ENCODE measurements at regions not wholly inside any gene's neighbourhood (a gene's known extent, or its start where the extent isn't known, plus 50 kb on each side); places are given as distances from the start of the nearest gene placed in this dataset.

- no peak for DNase-seq (ENCODE audit: low read depth in 2 of 2)
These were observed 91.7 kb upstream of the FUT8 start for GRCh38 chr14:65320661-65321308.

- DNase-seq (ENCODE audit: low read depth in 2 of 2) = no peak
These were observed 91.1 kb upstream of the FUT8 start for GRCh38 chr14:65321370-65321875.

- DNase-seq (ENCODE audit: low read depth in 2 of 2) = no peak
These were observed 83.0 kb upstream of the FUT8 start for GRCh38 chr14:65329481-65329880.

- DNase-seq (ENCODE audit: low read depth in 2 of 2) = no peak
These were observed 82.6 kb upstream of the FUT8 start for GRCh38 chr14:65329911-65330310.

GRCh38 chr14:65330416-65330815 lies 82.1 kb upstream of the FUT8 start:
- DNase-seq (ENCODE audit: low read depth in 2 of 2) = no peak

GRCh38 chr14:65331652-65332051 lies 80.9 kb upstream of the FUT8 start:
- DNase-seq (ENCODE audit: low read depth in 2 of 2) = no peak

GRCh38 chr14:65332141-65332871 lies 80.2 kb upstream of the FUT8 start:
- no peak for DNase-seq (ENCODE audit: low read depth in 2 of 2)

GRCh38 chr14:65333943-65334687 lies 78.4 kb upstream of the FUT8 start:
- no peak for DNase-seq (ENCODE audit: low read depth in 2 of 2)

- no peak for DNase-seq (ENCODE audit: low read depth in 2 of 2)
These were observed 77.6 kb upstream of the FUT8 start for GRCh38 chr14:65334765-65335410.

- no peak for DNase-seq (ENCODE audit: low read depth in 2 of 2)
These were observed 77.1 kb upstream of the FUT8 start for GRCh38 chr14:65335411-65335947.

- DNase-seq (ENCODE audit: low read depth in 2 of 2) = peak in 1 of 2 donors; percentile 4
These were observed 76.3 kb upstream of the FUT8 start for GRCh38 chr14:65336191-65336591.

- DNase-seq (ENCODE audit: low read depth in 2 of 2) = no peak
These were observed 72.7 kb upstream of the FUT8 start for GRCh38 chr14:65339866-65340265.

GRCh38 chr14:65344011-65344410 lies 68.5 kb upstream of the FUT8 start:
- DNase-seq (ENCODE audit: low read depth in 2 of 2) = no peak

- DNase-seq (ENCODE audit: low read depth in 2 of 2) = no peak
These were observed 67.3 kb upstream of the FUT8 start for GRCh38 chr14:65345266-65345665.

- DNase-seq (ENCODE audit: low read depth in 2 of 2) = no peak
These were observed 66.1 kb upstream of the FUT8 start for GRCh38 chr14:65346474-65346873.

- no peak for DNase-seq (ENCODE audit: low read depth in 2 of 2)
These were observed 65.6 kb upstream of the FUT8 start for GRCh38 chr14:65346895-65347294.

GRCh38 chr14:65348137-65348536 lies 64.4 kb upstream of the FUT8 start:
- DNase-seq (ENCODE audit: low read depth in 2 of 2) = no peak

GRCh38 chr14:65349100-65349499 lies 63.4 kb upstream of the FUT8 start:
- DNase-seq (ENCODE audit: low read depth in 2 of 2) = no peak

- DNase-seq (ENCODE audit: low read depth in 2 of 2) = no peak
These were observed 60.9 kb upstream of the FUT8 start for GRCh38 chr14:65351493-65352194.

- no peak for DNase-seq (ENCODE audit: low read depth in 2 of 2)
These were observed 59.5 kb upstream of the FUT8 start for GRCh38 chr14:65352964-65353530.

GRCh38 chr14:65354131-65354530 lies 58.4 kb upstream of the FUT8 start:
- no peak for DNase-seq (ENCODE audit: low read depth in 2 of 2)
